HCT116 (cell line): ENCODE measurements at regions not wholly inside any gene's neighbourhood (a gene's known extent, or its start where the extent isn't known, plus 50 kb on each side); places are given as distances from the start of the nearest gene placed in this dataset.

ENCODE experiments used
- ATAC-seq: fragments of 200-7000 bp; cut with Tn5 transposase; 2 replicates; pipeline ENCODE4 v1.9.1; 2020; ENCODE audit warnings: mild to moderate bottlenecking, moderate library complexity
- BruUV-seq: library from RNA; stranded (reverse); fragments of 400-500 nt; replicated peaks from 2 replicates; lab custom pipeline; 2021; lab: Mats Ljungman, UMichigan
- CTCF ChIA-PET: fragments of 300-600 bp; sonication (Branson Sonifier 250); formaldehyde crosslinking; loops from one replicate; lab custom pipeline; 2021; ENCODE audit warnings: antibody characterized with exemption; lab: Charles Lee
- POLR2A ChIA-PET: fragments of 300-600, 350-600 bp; sonication (Branson Sonifier 250); formaldehyde crosslinking; loops from one replicate; lab custom pipeline; 2021; ENCODE audit warnings: antibody characterized with exemption; lab: Charles Lee
- RAD21 ChIA-PET, 2 experiments: fragments of 300-600 bp; sonication (Branson Sonifier 250); formaldehyde crosslinking; loops; one replicate each; lab custom pipeline; 2023; ENCODE audit warnings: low total read pairs in 2 of 2; ENCODE audit not compliant: uncharacterized antibody in 2 of 2, unreplicated experiment in 2 of 2, low non-redundant PET in 1 of 2; lab: Charles Lee
- DNase-seq: peaks from one replicate; pipeline ENCODE4 v3.0.0-alpha.2; 2010; ENCODE audit warnings: low read depth, low spot score
- H2AFZ ChIP-seq: fragments of 200-600 bp; shearing (Covaris generic), sonication (generic); 2 replicates; pipeline ENCODE4 v1.6.1; 2017; ENCODE audit warnings: low read depth, mixed run types, mixed read lengths, antibody characterized with exemption, low read length; ENCODE audit not compliant: poor library complexity, severe bottlenecking
- H3K27ac ChIP-seq: 2 replicates; pipeline ENCODE4 v1.5.1; 2012; ENCODE audit warnings: low read depth, low read length
- H3K27me3 ChIP-seq: fragments of 200-600 bp; sonication (generic); 2 replicates; pipeline ENCODE4 v1.6.1; 2016; ENCODE audit warnings: mixed run types, low read length, mixed read lengths; ENCODE audit not compliant: insufficient read depth
- H3K36me3 ChIP-seq, 2 experiments: fragments of 200-500 bp in 1 of 2; fragments of 200-600 bp in 1 of 2; sonication (Bioruptor generic) in 1 of 2; sonication (generic) in 1 of 2; 2 replicates each; pipeline versions ENCODE4 v1.5.1 to v1.6.1; 2014 to 2016; ENCODE audit warnings: low read length in 2 of 2, inconsistent platforms in 1 of 2, mixed read lengths in 1 of 2, mixed run types in 1 of 2; ENCODE audit not compliant: insufficient read depth in 2 of 2, control insufficient read depth in 1 of 2
- H3K4me1 ChIP-seq, 2 experiments: fragments of 200-600 bp in 1 of 2; sonication (generic) in 1 of 2; 2 replicates each; pipeline versions ENCODE4 v1.5.1 to v1.6.1; 2012 to 2017; ENCODE audit warnings: low read length in 2 of 2, inconsistent platforms in 1 of 2, mild to moderate bottlenecking in 1 of 2, mixed read lengths in 1 of 2, mixed run types in 1 of 2, moderate library complexity in 1 of 2; ENCODE audit not compliant: insufficient read depth in 2 of 2, control insufficient read depth in 1 of 2
- H3K4me2 ChIP-seq: fragments of 200-600 bp; sonication (generic); 2 replicates; pipeline ENCODE4 v1.6.1; 2017; ENCODE audit warnings: mixed run types, low read length, mixed read lengths
- H3K4me3 ChIP-seq, 2 experiments: fragments of 200-600 bp in 1 of 2; sonication (generic) in 1 of 2; replicated peaks in 1 of 2; 2 replicates each; pipeline ENCODE4 v1.5.1; 2011 to 2016; ENCODE audit warnings: low read length in 2 of 2, control low read depth in 1 of 2, low read depth in 1 of 2, mild to moderate bottlenecking in 1 of 2, mixed read lengths in 1 of 2, mixed run types in 1 of 2
- H3K79me2 ChIP-seq: fragments of 200-600 bp; sonication (generic); 2 replicates; pipeline ENCODE4 v1.6.1; 2017; ENCODE audit warnings: mild to moderate bottlenecking, mixed run types, low read length, moderate library complexity, mixed read lengths; ENCODE audit not compliant: insufficient read depth
- H3K9ac ChIP-seq: fragments of 200-600 bp; sonication (generic); 2 replicates; pipeline ENCODE4 v1.6.1; 2016; ENCODE audit warnings: low read length, mixed read lengths
- H3K9me2 ChIP-seq: fragments of 200-600 bp; sonication (generic), shearing (Covaris generic); 2 replicates; pipeline ENCODE4 v1.6.1; 2017; ENCODE audit warnings: mixed run types, mild to moderate bottlenecking, moderate library complexity; ENCODE audit not compliant: insufficient read depth
- H3K9me3 ChIP-seq, 2 experiments: fragments of 200-500 bp in 1 of 2; fragments of 200-600 bp in 1 of 2; sonication (Bioruptor generic) in 1 of 2; sonication (generic) in 1 of 2; 2 replicates each; pipeline ENCODE4 v1.6.1; 2014 to 2017; ENCODE audit warnings: low read length in 2 of 2, mixed read lengths in 2 of 2, inconsistent platforms in 1 of 2, low read depth in 1 of 2, mild to moderate bottlenecking in 1 of 2, mixed run types in 1 of 2, moderate library complexity in 1 of 2; ENCODE audit not compliant: control insufficient read depth in 1 of 2, insufficient read depth in 1 of 2
- H4K20me1 ChIP-seq: fragments of 200-600 bp; sonication (generic), shearing (Covaris generic); 2 replicates; pipeline ENCODE4 v1.6.1; 2017; ENCODE audit warnings: mixed run types, mild to moderate bottlenecking, moderate library complexity; ENCODE audit not compliant: insufficient read depth
- CBX3 ChIP-seq: IDR thresholded peaks from 2 replicates; pipeline ENCODE4 v1.6.1; 2012; ENCODE audit warnings: low read depth
- EGR1 ChIP-seq: IDR thresholded peaks from 2 replicates; pipeline ENCODE4 v1.6.1; 2012; ENCODE audit warnings: low read depth
- EZH2 ChIP-seq: fragments of 200-600 bp; sonication (generic); IDR thresholded peaks from 2 replicates; pipeline ENCODE4 v1.6.1; 2017; ENCODE audit warnings: antibody characterized with exemption, mixed run types
- POLR2A ChIP-seq: IDR thresholded peaks from 2 replicates; pipeline ENCODE4 v1.7.0; 2011; ENCODE audit warnings: borderline replicate concordance; ENCODE audit not compliant: insufficient read depth, insufficient read length; ENCODE audit errors: extremely low read depth
- POLR2AphosphoS5 ChIP-seq: IDR thresholded peaks from 2 replicates; pipeline ENCODE4 v1.6.1; 2011; ENCODE audit warnings: mild to moderate bottlenecking, low read depth, low read length, moderate library complexity
- RAD21 ChIP-seq: IDR thresholded peaks from 2 replicates; pipeline ENCODE4 v1.6.1; 2012; ENCODE audit warnings: low read depth, mild to moderate bottlenecking
- REST ChIP-seq: IDR thresholded peaks from 2 replicates; pipeline ENCODE4 v1.6.1; 2012; ENCODE audit warnings: low read depth
- SP1 ChIP-seq: IDR thresholded peaks from 2 replicates; pipeline ENCODE4 v1.6.1; 2012; ENCODE audit warnings: low read depth
- TCF7L2 ChIP-seq: IDR thresholded peaks from 2 replicates; pipeline ENCODE4 v1.7.0; 2011; ENCODE audit warnings: borderline replicate concordance, inconsistent platforms; ENCODE audit not compliant: insufficient read depth, insufficient read length; ENCODE audit errors: extremely low read depth
- YY1 ChIP-seq: IDR thresholded peaks from 2 replicates; pipeline ENCODE4 v1.6.1; 2011; ENCODE audit warnings: low read length, low read depth, moderate library complexity, mild to moderate bottlenecking; ENCODE audit not compliant: insufficient replicate concordance; ENCODE audit errors: extremely low read depth
- ZFX ChIP-seq: fragments of 450-650 bp; IDR thresholded peaks from 2 replicates; pipeline ENCODE4 v1.6.1; 2017
- intact Hi-C: fragments of 100-400 bp; cut with micrococcal nuclease; formaldehyde crosslinking; loops from 2 replicates; pipeline ENCODE4 v1.10.0; 2022

- H4K20me1 ChIP-seq: no peaks in the 10 kb centered on the region
- H3K4me3 ChIP-seq: no peak overlapping the region
- no peak overlapping the region for H3K9ac ChIP-seq
- no peaks in the 10 kb centered on the region for H3K9me3 ChIP-seq
- ChIA-PET CTCF (no interaction called here), POLR2A (no interaction called here), RAD21 (no interaction called here)
- intact Hi-C loops: no loop called here
- DNase-seq (no peak), ATAC-seq (no peak)
- no peaks in the 10 kb centered on the region for H3K36me3 ChIP-seq
- no peak overlapping the region for H3K27ac ChIP-seq
- H3K4me1 ChIP-seq: no peaks in the 10 kb centered on the region
- no peaks in the 10 kb centered on the region for H3K79me2 ChIP-seq
- 0 out of 2 replicates have a peak, but pooled peaks cover 11% of the 10 kb centered on the region for H3K27me3 ChIP-seq
- no peak for TF ChIP-seq TCF7L2
- TF ChIP-seq ZFX: no peak
- no peak for TF ChIP-seq POLR2AphosphoS5
- TF ChIP-seq EGR1: no peak
- TF ChIP-seq SP1: no peak
- no peak for TF ChIP-seq EZH2
- no peak for TF ChIP-seq RAD21
- TF ChIP-seq CBX3: no peak
- no peak for TF ChIP-seq YY1
- TF ChIP-seq POLR2A: no peak
- TF ChIP-seq REST: no peak
- H3K4me2 ChIP-seq: no peak overlapping the region
- H3K9me2 ChIP-seq: no peaks in the 10 kb centered on the region
- no TSS peak for BruUV-seq
- no peak overlapping the region for H2AFZ ChIP-seq
These were observed 158.0 kb downstream of the PALM2AKAP2 start for GRCh38 chr9:109937861-109938453.
